CD4-positive, alpha-beta T cell treated with Interferon gamma for 1 hour (primary cell): ENCODE measurements at regions not wholly inside any gene's neighbourhood (a gene's known extent, or its start where the extent isn't known, plus 50 kb on each side); places are given as distances from the start of the nearest gene placed in this dataset.

Experiments used
- DNase-seq: peaks from one replicate; pipeline ENCODE4 v3.0.0-alpha.2; 2020

GRCh38 chr11:23688411-23688810 is 808.4 kb upstream of the LUZP2 start:
- no peak for DNase-seq

GRCh38 chr11:23688835-23689234 is 808.0 kb upstream of the LUZP2 start:
- DNase-seq: no peak

GRCh38 chr11:23696688-23697415 is 800.0 kb upstream of the LUZP2 start:
- no peak for DNase-seq

GRCh38 chr11:23704183-23704582 is 792.7 kb upstream of the LUZP2 start:
- DNase-seq: no peak

- DNase-seq: no peak
Observed at GRCh38 chr11:23711981-23712380, 784.9 kb upstream of the LUZP2 start.

- no peak for DNase-seq
Observed at GRCh38 chr11:23719016-23719415, 777.8 kb upstream of the LUZP2 start.

GRCh38 chr11:23723861-23724260 is 773.0 kb upstream of the LUZP2 start:
- no peak for DNase-seq

- DNase-seq: no peak
Observed at GRCh38 chr11:23725752-23726151, 771.1 kb upstream of the LUZP2 start.

- DNase-seq: no peak
Observed at GRCh38 chr11:23727387-23727786, 769.5 kb upstream of the LUZP2 start.

GRCh38 chr11:23727794-23728193 is 769.1 kb upstream of the LUZP2 start:
- DNase-seq: no peak

GRCh38 chr11:23729088-23729487 is 767.8 kb upstream of the LUZP2 start:
- no peak for DNase-seq

GRCh38 chr11:23730307-23730998 is 766.4 kb upstream of the LUZP2 start:
- DNase-seq: no peak

GRCh38 chr11:23732026-23732425 is 764.8 kb upstream of the LUZP2 start:
- no peak for DNase-seq

- DNase-seq: no peak
Observed at GRCh38 chr11:23746896-23747295, 750.0 kb upstream of the LUZP2 start.

GRCh38 chr11:23749762-23750430 is 747.0 kb upstream of the LUZP2 start:
- no peak for DNase-seq

- no peak for DNase-seq
Observed at GRCh38 chr11:23751280-23751679, 745.6 kb upstream of the LUZP2 start.

GRCh38 chr11:23755076-23755475 is 741.8 kb upstream of the LUZP2 start:
- no peak for DNase-seq

- DNase-seq: no peak
Observed at GRCh38 chr11:23755769-23756168, 741.1 kb upstream of the LUZP2 start.

- DNase-seq: no peak
Observed at GRCh38 chr11:23759489-23759888, 737.4 kb upstream of the LUZP2 start.

GRCh38 chr11:23764286-23764685 is 732.6 kb upstream of the LUZP2 start:
- DNase-seq: no peak

- no peak for DNase-seq
Observed at GRCh38 chr11:23765682-23766252, 731.1 kb upstream of the LUZP2 start.

GRCh38 chr11:23767576-23767975 is 729.3 kb upstream of the LUZP2 start:
- no peak for DNase-seq

GRCh38 chr11:23769214-23769613 is 727.6 kb upstream of the LUZP2 start:
- DNase-seq: no peak

GRCh38 chr11:23772081-23772480 is 724.8 kb upstream of the LUZP2 start:
- no peak for DNase-seq
